ENCODE measurements at regions not wholly inside any gene's neighbourhood (a gene's known extent, or its start where the extent isn't known, plus 50 kb on each side); places are given as distances from the start of the nearest gene placed in this dataset.

DNA sequence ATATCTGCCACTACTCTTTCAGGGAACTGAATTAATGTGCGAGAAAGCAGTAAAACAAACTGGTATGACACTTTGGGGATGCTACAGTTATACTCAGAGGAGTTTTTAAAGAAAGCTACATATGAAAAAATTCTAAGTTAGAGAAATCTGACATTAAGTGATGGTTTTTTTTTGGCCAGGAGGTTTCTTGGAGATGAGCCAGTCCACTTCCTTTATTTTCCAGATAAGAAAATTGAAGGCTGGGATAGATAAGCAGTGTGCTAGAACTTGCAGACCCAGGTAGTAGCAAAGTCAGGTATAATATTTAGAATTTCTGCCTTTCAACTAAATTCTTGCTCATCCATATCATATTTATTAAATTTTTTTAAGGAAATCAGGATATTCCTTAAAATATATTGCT lies 106.8 kb downstream of the FAT4 start:
- no peak for TF ChIP-seq POLR2AphosphoS5 (IDR thresholded peaks at IDR 0.05; ENCODE audit: low read depth, low read length)
- TF ChIP-seq POLR2A (IDR thresholded peaks at IDR 0.05; ENCODE audit: low read depth, low read length): no peak
- no peak for TF ChIP-seq TAF1 (IDR thresholded peaks at IDR 0.05; ENCODE audit: low read depth, low read length)
- no peak for TF ChIP-seq SPI1 (IDR thresholded peaks at IDR 0.05; ENCODE audit: low read depth, low read length)
- no peak for TF ChIP-seq PAX5 (IDR thresholded peaks at IDR 0.05; ENCODE audit: insufficient read depth, low read length, severe bottlenecking)
